Adrenal gland (tissue), 9 donors: ENCODE measurements at regions not wholly inside any gene's neighbourhood (a gene's known extent, or its start where the extent isn't known, plus 50 kb on each side); places are given as distances from the start of the nearest gene placed in this dataset.

Source experiments
- DNase-seq, 7 donors: peaks; one replicate each; pipeline ENCODE4 v3.0.0-alpha.2; 2019 to 2020
- H3K27ac ChIP-seq, 5 donors: fragments of 200-600 bp; sonication (generic) in 4 of 5; 1 replicate in 3 of 5; 2 replicates in 2 of 5; pipeline versions ENCODE4 v1.5.1 to v1.8.0; 2016 to 2020; ENCODE audit warnings: mild to moderate bottlenecking in 1 of 5
- H3K27me3 ChIP-seq: fragments of 200-600 bp; 2 replicates; pipeline ENCODE4 v1.8.0; 2021
- H3K36me3 ChIP-seq, 2 donors: fragments of 200-600 bp; replicated peaks in 1 of 2; 1 replicate in 1 of 2; 2 replicates in 1 of 2; pipeline versions ENCODE4 v1.5.1 to v1.8.0; 2018 to 2022
- H3K4me1 ChIP-seq, 2 donors: fragments of 200-600 bp; replicated peaks in 1 of 2; 1 replicate in 1 of 2; 2 replicates in 1 of 2; pipeline versions ENCODE4 v1.5.1 to v1.8.0; 2018 to 2021
- H3K4me3 ChIP-seq, 4 donors: fragments of 200-600 bp; sonication (generic) in 3 of 4; one replicate each; pipeline ENCODE4 v1.5.1; 2016 to 2018
- H3K9me3 ChIP-seq, 3 donors: fragments of 200-600 bp; sonication (generic) in 1 of 3; replicated peaks in 1 of 3; 1 replicate in 2 of 3; 2 replicates in 1 of 3; pipeline versions ENCODE4 v1.5.1 to v1.8.0; 2016 to 2021
- POLR2A ChIP-seq, 2 donors: fragments of 450-650 bp; IDR thresholded peaks; one replicate each; pipeline ENCODE4 v1.6.1; 2017; ENCODE audit warnings: antibody characterized with exemption in 2 of 2, mild to moderate bottlenecking in 2 of 2, moderate library complexity in 1 of 2
- WGBS, 4 donors: extraction: QIAGEN DNeasy Blood & Tissue Kit in 2 of 4; methylation state at CpG; one replicate each; pipeline versions ENCODE4 v1.1.5 to v1.1.7; 2013 to 2017; 5-methylcytosine and 5-hydroxymethylcytosine counted together
- intact Hi-C, 2 donors: fragments of 100-400 bp; cut with DNase I; formaldehyde crosslinking; loops; one replicate each; pipeline versions ENCODE4 v1.14.1 to v1.15.0; 2022 to 2023
- TF ChIP-seq, protein P1 (sequence below), 6 experiments: fragments of 450-650 bp in 4 of 6; fragments of 200-600 bp in 2 of 6; sonication (generic) in 1 of 6; IDR thresholded peaks; 1 replicate in 5 of 6; 2 replicates in 1 of 6; pipeline versions ENCODE4 v1.5.1 to v1.8.0; 2016 to 2021; ENCODE audit warnings: antibody characterized with exemption in 6 of 6, mild to moderate bottlenecking in 2 of 6, moderate library complexity in 1 of 6
- donor health status: healthy with polysubstance abuse.
- donor health status: Bipolar disorder and iron deficiency.
- donor health status: DM: yes; HTN: yes; CAD: no.
- donor health status: DM: no; HTN: no; CAD: no.
- donor health status: DM: no; HTN: no; CAD: no.

DNA sequence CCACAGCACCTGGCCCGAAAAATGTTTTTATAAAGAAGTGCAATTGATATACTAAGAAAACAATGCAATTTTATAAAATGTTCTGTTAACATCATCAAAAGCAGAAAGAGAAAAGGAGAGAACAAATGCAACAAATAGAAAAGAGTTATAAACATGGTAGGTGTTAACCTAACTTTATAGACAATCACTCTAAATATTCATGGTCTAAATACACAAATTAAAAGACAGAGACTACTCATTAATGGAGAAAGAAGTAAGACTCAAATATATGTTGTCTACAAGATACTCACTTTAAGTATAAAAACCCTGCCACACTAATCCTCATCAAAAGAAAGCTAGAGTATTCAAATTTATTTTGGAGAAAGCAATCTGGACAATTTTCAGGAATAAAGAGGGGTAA, 425.3 kb upstream of the ANKRD30A start:
- H3K27me3 ChIP-seq, result no peaks in the 10 kb centered on the region
- no peak overlapping the region for H3K27ac ChIP-seq
- H3K4me3 ChIP-seq, result no peak overlapping the region
- no peak for DNase-seq
- intact Hi-C loops, result no loop called here
- WGBS, 4 donors, result 86 to 89% (median 89%) methylated on average over 1 of the region's 1 CpG
- H3K9me3 ChIP-seq, result no peaks in the 10 kb centered on the region
- H3K36me3 ChIP-seq, result no peaks in the 10 kb centered on the region
- TF ChIP-seq, protein P1, sequence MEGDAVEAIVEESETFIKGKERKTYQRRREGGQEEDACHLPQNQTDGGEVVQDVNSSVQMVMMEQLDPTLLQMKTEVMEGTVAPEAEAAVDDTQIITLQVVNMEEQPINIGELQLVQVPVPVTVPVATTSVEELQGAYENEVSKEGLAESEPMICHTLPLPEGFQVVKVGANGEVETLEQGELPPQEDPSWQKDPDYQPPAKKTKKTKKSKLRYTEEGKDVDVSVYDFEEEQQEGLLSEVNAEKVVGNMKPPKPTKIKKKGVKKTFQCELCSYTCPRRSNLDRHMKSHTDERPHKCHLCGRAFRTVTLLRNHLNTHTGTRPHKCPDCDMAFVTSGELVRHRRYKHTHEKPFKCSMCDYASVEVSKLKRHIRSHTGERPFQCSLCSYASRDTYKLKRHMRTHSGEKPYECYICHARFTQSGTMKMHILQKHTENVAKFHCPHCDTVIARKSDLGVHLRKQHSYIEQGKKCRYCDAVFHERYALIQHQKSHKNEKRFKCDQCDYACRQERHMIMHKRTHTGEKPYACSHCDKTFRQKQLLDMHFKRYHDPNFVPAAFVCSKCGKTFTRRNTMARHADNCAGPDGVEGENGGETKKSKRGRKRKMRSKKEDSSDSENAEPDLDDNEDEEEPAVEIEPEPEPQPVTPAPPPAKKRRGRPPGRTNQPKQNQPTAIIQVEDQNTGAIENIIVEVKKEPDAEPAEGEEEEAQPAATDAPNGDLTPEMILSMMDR (IDR thresholded peaks at IDR 0.05), result no peak
- no peak for TF ChIP-seq POLR2A (IDR thresholded peaks at IDR 0.05)
- no peaks in the 10 kb centered on the region for H3K4me1 ChIP-seq

DNA sequence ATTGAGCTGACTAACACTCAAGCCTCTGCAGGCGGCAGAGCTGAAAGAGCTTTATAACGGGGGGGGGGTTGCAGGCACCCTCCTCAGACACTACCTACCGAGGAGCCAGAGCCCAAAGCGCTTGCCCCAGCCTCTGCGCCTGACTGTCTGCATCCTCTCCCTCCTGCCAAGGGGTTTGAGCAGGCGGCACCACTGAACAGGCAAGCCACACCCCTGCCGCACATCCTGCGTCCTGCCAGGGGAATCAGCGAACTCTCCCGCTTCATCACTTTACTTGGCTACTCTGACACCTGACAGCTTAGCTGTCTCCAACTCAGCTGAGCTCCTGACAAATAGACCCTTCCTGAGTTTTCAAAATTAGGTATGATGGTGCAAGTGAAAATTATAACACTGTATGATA, 432.6 kb upstream of the ANKRD30A start:
- 84 to 95% (median 89%) methylated on average over 6 to 10 of the region's 10 CpGs for WGBS, 4 donors
- H3K9me3 ChIP-seq, result no peaks in the 10 kb centered on the region
- intact Hi-C loops, result no loop called here
- H3K4me1 ChIP-seq, result no peaks in the 10 kb centered on the region
- no peak overlapping the region for H3K4me3 ChIP-seq
- H3K36me3 ChIP-seq, result no peaks in the 10 kb centered on the region
- DNase-seq, result no peak
- no peak overlapping the region for H3K27ac ChIP-seq
- no peaks in the 10 kb centered on the region for H3K27me3 ChIP-seq
- TF ChIP-seq, protein P1 (IDR thresholded peaks at IDR 0.05), result no peak
- TF ChIP-seq POLR2A (IDR thresholded peaks at IDR 0.05), result no peak

DNA sequence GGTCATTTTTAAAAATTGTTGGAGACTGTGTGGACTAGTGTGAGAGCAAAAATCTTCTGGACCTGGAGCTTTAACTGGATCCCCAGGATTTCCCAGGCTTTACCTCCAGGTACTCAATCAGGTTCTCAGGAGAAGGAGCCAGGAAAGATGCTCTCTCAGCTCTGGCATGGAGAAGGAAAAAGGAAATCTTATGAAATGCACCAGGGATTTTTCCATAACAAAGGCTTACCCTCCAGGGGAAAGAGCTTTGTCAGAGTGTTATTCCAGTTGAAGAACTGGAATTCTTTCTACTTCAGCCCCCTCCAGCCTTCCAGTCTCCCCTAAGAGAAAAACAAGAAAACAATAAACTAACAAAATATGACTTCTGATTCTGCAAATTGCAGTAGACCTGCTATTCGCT, 436.7 kb upstream of the ANKRD30A start:
- H3K27ac ChIP-seq, result no peak overlapping the region
- no peaks in the 10 kb centered on the region for H3K4me1 ChIP-seq
- DNase-seq, result no peak
- no peaks in the 10 kb centered on the region for H3K27me3 ChIP-seq
- TF ChIP-seq POLR2A (IDR thresholded peaks at IDR 0.05), result no peak
- TF ChIP-seq, protein P1 (IDR thresholded peaks at IDR 0.05), result no peak
- no peak overlapping the region for H3K4me3 ChIP-seq
- H3K36me3 ChIP-seq, result no peaks in the 10 kb centered on the region
- no peaks in the 10 kb centered on the region for H3K9me3 ChIP-seq
- intact Hi-C loops, result no loop called here
- 88 to 91% (median 88%) methylated on average over 1 of the region's 1 CpG for WGBS, 4 donors

DNA sequence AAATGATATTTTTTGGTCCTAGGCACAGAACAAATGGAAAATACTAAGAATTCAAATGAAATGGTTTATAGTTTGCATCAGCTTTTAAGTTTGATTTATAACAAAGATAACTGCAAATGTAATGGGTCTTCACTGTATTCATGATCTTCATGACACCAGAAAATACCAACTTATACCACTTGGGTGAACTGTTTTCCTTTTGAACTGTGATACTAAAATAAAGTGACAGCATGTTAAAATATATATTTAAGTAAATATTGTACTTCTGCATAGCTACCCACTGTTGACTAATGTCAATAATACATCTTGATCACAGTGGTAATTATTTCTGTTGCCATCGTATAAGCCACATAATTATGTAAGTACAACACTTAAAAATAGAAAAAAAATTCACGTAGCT, 442.0 kb upstream of the ANKRD30A start:
- no peak for TF ChIP-seq POLR2A (IDR thresholded peaks at IDR 0.05)
- TF ChIP-seq, protein P1 (IDR thresholded peaks at IDR 0.05), result no peak
- no peaks in the 10 kb centered on the region for H3K9me3 ChIP-seq
- WGBS, 4 donors, result 65 to 94% (median 82%) methylated on average over 2 of the region's 2 CpGs

More for the DNA sequence above, 442.0 kb upstream of the ANKRD30A start:
- no peak overlapping the region for H3K27ac ChIP-seq
- no peaks in the 10 kb centered on the region for H3K27me3 ChIP-seq
- H3K4me1 ChIP-seq, result peaks cover 0 to 9% of the 10 kb centered on the region in 2 donors
- intact Hi-C loops, result no loop called here
- no peak overlapping the region for H3K4me3 ChIP-seq
- H3K36me3 ChIP-seq, result no peaks in the 10 kb centered on the region
- no peak for DNase-seq
